GM18868 (cell line): ENCODE measurements at regions not wholly inside any gene's neighbourhood (a gene's known extent, or its start where the extent isn't known, plus 50 kb on each side); places are given as distances from the start of the nearest gene placed in this dataset.

Source experiments
- ATAC-seq: cut with Tn5 transposase; IDR thresholded peaks from one replicate; pipeline ENCODE4 v1.9.1; 2021; ENCODE audit warnings: mild to moderate bottlenecking, moderate library complexity; ENCODE audit not compliant: unreplicated experiment

DNA sequence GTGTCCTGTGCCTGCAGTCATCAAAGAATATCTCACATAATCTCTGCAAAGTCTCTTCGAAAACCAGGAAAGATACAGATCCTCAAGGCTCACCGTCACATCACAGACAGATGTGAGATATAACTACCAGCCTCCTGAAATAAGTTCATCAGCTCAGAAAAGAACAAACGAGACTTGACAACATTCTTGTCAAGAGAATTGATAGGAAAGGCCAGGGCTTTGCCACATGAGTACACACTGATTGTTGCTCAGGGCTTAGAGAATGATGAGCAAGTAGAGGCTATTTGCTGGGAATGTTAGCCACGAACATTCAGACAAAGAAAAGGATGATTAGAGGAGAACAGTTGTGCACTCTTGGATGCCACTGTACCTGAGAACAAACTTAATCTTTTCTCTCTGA, 535.1 kb downstream of the ELAVL2 start:
- no peak for ATAC-seq

GRCh38 chr9:23302281-23302680, 523.8 kb downstream of the ELAVL2 start:
- no peak for ATAC-seq

GRCh38 chr9:23306731-23307130, 519.3 kb downstream of the ELAVL2 start:
- no peak for ATAC-seq

DNA sequence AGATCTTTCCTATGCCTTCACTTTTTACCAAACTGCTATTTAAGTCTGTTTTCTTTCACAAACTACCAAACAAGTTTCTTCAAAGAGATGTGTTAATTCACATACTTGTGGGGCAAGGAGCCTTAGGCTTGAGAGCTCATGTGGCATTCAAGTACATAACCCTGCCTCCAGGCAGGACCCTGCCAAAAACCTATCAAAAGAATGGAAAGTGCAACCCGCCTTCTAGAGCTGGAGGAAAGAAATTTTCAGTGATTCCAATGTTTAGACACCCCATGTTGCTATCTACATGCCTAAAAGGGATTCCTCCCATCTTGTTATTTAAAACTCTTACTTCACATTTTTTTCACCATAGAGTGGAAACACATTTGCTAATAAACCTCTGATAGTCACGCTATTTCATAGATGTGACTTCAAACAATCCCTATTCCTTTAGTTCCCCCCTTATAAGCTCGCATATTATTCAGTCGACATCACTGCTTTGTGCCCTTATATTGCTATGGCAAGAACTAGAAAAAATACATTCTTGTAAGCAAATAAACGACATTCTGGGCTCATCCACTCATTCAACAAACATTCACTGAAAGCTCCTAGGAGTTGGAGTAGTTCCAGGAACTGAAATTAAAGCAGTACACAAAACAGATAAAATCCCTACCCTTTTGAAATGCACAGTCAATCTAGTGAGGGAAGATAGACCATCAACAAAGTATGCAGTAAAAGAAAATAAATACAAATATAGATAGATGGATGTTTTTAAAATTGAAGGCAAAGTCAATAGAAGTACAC, 518.1 kb downstream of the ELAVL2 start:
- no peak for ATAC-seq

- no peak for ATAC-seq
Observed at GRCh38 chr9:23309800-23310199, 516.2 kb downstream of the ELAVL2 start.

- ATAC-seq, result no peak
Observed at GRCh38 chr9:23314247-23314646, 511.8 kb downstream of the ELAVL2 start.

DNA sequence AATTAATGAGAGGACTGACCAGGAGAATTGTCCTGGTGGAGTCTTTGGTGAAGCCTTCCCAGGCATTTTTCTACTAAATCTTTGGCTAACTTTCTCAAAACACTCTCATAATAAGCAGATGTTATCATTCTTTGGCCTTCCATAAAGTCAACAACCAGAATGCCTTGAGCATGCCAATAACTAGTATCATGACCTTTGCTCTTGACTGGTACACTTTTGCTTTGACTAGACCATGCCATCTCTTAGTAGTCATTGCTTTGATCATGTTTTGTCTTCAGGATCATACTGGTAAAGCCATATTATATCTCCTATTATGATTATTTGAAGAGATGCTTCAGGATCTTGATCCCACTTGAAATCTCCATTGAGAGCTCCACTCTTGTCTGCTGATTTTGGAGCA, 506.9 kb downstream of the ELAVL2 start:
- no peak for ATAC-seq

DNA sequence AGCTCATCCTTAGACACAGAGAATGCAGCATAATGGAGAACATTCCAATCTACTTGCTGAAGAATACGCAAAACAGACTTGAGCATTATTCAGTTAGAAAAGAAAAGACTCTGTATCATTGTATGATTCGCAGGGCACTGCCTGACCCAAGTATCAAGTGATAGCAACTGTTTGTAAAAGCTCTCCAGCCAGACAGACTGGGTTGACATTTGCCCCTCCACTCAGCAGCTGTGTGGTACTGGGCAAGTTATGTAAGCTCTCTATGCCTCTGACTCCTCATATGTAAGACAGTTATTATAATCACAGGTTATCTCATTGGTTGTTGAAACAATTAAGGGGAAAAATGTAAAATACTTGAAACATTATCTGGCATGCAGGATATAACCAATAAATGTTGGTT, 505.0 kb downstream of the ELAVL2 start:
- ATAC-seq, result no peak

DNA sequence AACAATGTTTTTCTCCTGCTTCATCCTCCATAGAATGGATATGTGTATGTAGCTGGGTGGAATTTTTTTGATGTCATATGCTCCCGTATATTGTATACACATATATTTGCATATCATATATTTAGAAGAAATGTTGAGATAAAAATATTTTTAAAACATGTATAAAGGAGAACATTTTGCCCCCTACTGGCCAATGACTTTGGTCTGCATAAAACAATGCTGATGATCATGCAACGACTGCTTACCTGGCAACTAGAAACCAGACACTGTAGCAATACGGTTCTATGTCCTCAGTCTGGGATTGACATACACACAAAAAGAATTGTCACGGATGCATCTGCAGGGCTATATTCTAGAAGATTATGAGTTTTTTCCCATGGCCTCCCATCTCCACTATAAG, 503.6 kb downstream of the ELAVL2 start:
- ATAC-seq, result no peak

- ATAC-seq, result no peak
Observed at GRCh38 chr9:23324511-23324910, 501.5 kb downstream of the ELAVL2 start.

DNA sequence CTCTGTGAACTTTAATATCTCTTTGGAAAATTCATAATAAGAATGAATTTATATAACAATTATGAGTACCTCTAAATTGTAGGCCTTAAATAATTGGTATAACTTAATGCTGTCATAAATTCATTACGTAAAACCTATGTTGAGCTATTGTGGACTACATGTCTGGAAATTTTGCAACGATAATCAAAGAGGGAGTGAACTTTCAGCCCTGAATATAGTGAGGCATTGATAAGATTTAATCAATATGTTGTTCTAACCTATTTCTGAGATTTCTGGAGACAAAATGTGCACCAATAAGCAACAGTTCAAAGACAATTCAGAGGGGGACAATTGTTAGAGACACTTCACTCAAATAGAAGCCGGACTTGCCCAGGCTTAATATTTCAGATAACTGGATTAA, 499.4 kb downstream of the ELAVL2 start:
- ATAC-seq, result no peak

GRCh38 chr9:23341346-23341745, 484.7 kb downstream of the ELAVL2 start:
- ATAC-seq, result no peak

DNA sequence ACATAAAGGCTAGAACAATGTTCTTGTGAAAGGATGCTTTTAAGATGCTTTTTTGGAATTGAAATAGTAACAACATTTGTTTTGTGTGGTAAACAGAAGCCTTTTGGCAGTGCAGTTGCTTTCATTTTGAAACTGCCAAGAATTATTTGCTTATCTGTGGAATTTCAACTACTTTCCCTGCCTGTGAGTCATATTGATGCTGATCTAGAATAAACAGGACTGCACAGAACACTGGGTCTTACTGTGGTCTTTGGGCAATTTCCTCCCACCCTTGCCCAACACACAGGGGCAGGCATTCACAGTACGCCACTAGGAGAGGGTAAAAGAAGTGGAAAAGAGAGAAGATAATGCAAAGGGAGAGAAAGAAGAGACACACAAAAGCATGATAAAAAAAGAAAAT, 483.7 kb downstream of the ELAVL2 start:
- ATAC-seq, result no peak

DNA sequence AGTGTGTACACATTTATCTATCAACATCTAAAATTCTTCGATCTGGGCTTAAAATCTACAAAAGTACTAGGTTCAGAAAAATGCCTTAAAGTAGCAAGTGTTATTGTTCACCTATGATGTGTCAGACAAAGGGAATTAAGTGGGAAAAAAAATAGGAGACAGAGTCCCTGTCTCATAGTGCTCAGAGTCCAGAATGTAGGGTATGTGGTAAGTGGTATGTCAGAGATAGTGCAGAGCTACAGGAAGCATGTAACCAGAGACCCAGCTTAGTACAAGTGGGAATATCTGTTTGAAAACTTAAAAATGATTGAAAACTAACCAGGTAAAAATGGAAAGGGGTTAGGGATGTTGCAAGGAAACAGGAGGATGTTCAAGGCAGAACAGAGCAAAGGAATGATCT, 482.8 kb downstream of the ELAVL2 start:
- no peak for ATAC-seq

- ATAC-seq, result no peak
Observed at GRCh38 chr9:23361096-23361495, 464.9 kb downstream of the ELAVL2 start.

- no peak for ATAC-seq
Observed at GRCh38 chr9:23372703-23373102, 453.3 kb downstream of the ELAVL2 start.

- no peak for ATAC-seq
Observed at GRCh38 chr9:23375511-23375910, 450.5 kb downstream of the ELAVL2 start.

GRCh38 chr9:23379842-23380241, 446.2 kb downstream of the ELAVL2 start:
- ATAC-seq, result no peak

DNA sequence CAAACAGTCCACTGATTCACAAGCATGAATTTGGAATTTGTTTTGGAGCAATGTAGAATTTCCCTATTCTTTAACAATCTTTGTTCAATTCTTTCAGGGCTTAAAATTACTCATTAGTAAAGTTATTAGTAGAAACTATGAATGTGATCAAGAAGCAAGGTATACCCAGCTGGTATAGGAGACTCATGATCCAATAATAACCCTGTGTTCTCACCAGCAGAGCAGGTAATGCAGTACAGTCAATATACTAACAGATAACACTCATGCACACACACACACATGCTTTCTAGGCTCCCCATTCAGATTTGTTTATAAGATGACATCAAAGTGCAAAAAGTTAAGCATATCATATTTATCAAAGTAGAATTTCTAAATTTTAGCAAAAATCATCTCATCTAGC, 445.2 kb downstream of the ELAVL2 start:
- no peak for ATAC-seq

DNA sequence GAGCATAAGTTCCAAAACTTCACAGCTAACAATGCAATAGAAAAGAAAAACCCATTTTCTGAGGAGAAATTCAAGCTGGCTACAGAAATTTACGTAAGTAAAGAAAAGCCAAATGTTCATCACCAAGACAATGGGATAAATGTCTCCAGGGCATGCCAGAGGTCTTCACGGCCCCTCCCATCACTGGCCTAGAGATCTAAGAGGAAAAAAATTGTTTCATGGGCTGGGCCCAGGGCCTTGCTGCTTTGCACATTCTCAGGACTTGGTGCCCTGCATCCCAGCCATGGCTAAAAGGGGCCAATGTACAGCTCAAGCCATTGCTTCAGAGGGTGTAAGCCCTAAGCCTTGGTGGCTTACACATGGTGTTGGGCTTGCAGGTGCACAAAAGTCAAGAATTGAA, 443.6 kb downstream of the ELAVL2 start:
- no peak for ATAC-seq

DNA sequence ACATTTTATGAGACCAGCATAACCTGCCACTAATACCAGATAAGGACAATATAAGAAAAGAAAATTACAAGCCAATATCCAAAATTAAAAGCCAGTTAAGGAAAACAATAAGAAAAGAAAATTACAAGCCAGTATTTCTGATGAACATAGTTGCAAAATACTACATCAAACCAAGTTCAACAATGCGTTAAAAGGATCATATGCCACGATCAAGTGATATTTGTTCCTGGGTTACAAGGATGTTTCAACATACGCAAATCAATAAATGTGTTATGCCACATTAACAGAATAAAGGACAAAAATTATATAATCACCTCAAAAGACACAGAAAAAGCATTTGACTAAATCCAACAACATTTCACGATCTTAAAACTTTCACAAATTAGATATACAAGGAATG, 431.9 kb downstream of the ELAVL2 start:
- no peak for ATAC-seq

DNA sequence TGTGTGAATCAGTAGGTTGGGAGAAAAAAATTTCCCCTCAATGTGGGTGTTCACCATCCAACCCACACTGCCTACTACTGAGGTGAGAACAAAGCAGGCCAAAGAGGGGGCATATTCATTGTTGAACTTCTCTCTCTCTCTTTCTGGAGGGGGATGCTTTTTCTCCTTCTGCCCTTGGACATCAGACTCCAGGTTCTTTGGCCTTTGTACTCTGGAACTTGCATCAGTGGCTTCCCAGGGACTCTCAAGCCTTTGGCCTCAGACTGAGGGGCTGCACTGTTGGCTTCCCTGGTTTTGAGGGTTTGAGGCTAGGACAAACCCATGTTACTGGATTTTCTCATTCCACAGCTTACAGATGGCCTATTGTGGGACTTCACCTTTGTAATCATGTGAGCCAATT, 417.2 kb downstream of the ELAVL2 start:
- ATAC-seq, result no peak

- no peak for ATAC-seq
Observed at GRCh38 chr9:23412046-23412445, 414.0 kb downstream of the ELAVL2 start.
